Posterior cingulate gyrus (tissue), 11 donors: ENCODE measurements at regions not wholly inside any gene's neighbourhood (a gene's known extent, or its start where the extent isn't known, plus 50 kb on each side); places are given as distances from the start of the nearest gene placed in this dataset.
"Not testable (repeated sequence)": the region's sequence is repeated elsewhere in the genome, so short reads cannot be mapped to it uniquely, and the experiment has no call there.

Source experiments
- DNase-seq, 10 donors: peaks; one replicate each; pipeline versions ENCODE4 v3.0.0 to v3.0.0-alpha.2; 2020 to 2021; ENCODE audit warnings: mixed read lengths in 3 of 10
- intact Hi-C: fragments of 100-400 bp; cut with DNase I; formaldehyde crosslinking; loops from one replicate; pipeline ENCODE4 v1.15.1; 2023

DNA sequence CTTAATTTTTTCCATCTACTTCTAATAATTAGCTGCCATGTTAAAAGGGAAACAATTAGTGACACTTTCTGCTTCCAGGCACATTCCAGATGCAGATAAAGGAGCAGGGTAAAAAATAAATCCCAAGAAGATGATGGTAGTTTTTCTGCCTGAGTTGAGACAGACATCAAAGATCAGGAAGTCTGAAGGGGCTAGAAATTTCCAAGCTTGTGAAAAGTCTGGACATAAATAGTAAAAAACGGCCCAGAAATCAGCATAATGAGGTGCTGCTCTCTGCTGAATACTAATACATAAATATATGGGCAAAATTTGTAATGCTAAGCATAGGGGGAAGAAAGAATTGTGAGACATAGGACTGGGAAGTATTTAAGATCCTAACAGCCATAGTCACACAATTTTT, 460.0 kb upstream of the RGS18 start:
- no peak for DNase-seq
- intact Hi-C loops: no loop called here

DNA sequence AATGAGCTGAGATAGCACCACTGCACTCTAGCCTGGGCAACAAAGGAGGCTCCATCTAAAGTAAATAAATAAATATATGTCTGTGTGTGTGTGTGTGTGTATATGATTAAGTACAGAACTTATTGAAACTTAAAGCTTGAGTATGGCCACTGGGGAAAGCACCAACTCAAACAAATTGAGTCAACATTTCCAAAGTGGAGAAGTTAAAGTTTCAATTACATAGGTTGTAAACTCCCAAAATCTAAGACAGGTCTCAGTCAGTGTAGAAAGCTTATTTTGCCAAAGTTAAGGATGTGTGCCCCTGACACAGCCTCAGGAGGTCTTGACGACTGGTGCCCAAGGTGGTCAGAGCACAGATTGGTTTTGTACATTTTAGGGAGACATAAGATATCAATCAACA, 458.9 kb upstream of the RGS18 start:
- intact Hi-C loops: no loop called here
- DNase-seq: no peak

DNA sequence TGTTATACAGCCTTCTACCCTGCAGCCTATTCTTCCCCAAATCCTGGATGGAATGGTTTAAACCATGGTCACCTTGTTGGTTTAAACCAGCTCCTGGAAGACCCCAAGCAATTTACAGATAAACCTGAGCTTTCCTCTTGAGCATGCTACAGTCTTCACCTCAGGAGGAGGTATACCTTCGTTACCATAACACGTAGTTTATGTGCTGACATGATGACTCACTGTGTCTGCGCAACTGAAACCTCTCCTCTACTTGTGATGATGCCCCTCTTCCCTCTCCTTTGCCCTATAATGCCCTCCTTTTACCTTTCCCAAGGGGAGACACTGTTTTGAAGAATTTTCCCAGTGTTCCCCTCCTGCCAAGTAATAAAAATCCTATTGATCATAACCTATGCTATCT, 457.3 kb upstream of the RGS18 start:
- no peak for DNase-seq
- intact Hi-C loops: no loop called here

DNA sequence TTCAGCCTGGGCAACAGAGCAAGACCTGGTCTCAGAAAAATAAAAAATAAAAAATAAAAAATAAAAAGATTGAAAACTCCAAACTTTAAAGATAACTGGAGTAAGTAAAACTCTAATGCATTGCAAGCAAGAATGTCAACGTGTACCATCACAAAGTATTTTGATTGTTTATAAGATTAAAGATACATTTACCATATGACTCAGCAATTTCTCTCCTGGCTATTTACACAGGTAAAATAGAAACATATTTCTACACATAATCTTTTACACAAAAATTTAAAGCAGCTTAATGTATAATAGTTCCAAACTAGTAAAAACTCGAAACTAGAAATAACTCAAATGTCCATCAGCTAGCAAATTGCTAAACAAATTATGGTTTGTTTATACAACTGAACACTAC, 456.1 kb upstream of the RGS18 start:
- intact Hi-C loops: no loop called here

DNA sequence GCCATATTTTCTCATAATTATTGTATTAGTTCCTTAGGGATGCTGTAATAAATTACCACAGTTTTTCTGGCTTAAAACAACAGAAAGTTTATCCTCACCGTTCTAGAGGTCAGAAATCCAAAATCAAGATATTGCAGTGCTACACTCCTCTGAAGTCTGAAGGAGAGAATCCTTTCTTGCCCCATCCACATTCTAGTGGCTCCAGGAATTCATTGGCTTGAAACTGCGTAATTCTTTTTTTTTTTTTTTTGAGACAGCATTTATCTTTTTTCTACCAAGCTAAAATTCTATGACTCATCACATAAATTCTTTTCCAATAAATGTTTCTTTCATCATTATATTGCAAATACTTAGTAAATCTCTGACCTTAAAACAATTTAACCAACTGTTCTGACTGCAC, 451.0 kb upstream of the RGS18 start:
- DNase-seq: no peak
- intact Hi-C loops: no loop called here

More for the DNA sequence above, 456.1 kb upstream of the RGS18 start:
- DNase-seq: no peak

DNA sequence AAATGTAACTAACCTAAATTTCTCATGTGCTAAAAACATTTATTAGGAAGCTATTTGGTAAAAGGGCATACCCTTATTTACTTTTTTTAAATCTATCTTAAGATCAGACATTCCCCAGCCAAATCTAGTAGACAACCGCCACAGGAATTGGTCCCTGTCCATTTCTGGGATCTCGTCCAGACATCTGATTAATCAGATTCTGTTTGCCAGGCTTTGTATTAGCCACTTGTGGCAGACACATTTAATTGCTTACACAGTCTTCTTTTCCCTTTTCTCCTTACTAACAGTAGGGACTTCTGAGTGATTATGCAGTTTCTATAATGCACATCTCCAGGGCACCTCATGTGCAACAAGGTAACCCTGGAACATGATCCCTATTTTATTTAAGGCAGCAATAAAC, 449.0 kb upstream of the RGS18 start:
- intact Hi-C loops: no loop called here

DNA sequence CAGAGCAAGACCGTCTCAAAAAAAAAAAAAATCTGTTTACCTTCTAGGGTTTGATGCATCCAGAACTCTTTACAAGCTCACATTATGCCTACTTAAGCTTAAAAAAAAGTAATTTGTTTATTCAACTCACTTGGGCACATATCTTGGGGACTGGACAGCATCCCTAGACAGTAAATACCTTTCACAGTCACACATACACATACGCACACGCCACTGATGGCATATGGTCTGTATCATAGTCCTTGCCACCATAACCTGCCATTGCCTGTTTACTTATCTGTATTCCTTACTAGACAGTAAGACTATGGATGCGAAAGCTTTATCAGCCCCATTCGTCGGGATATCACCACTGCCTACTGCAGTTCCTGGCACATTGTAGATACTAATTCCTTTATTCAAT, 446.3 kb upstream of the RGS18 start:
- intact Hi-C loops: no loop called here
- DNase-seq: no peak

More for the DNA sequence above, 449.0 kb upstream of the RGS18 start:
- DNase-seq: no peak

DNA sequence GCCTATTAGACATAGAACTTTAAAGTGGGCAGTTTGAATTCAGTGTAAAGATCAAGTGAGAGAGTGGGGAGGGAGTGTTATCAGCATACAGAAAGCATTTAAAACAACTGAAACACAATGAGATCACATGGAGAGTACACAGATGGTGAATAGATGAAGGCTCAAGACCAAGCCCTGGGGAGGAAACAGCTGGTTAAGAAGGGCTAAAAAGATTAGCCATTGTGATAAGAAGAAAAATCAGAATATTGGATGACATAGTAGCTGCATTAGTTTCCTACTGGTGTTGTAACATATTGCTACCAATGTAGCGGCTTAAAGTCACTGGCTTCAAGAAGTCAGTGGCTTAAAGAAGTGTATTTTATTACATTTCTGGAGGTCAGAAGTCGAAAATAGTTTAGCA, 443.4 kb upstream of the RGS18 start:
- intact Hi-C loops: no loop called here
- DNase-seq: no peak

DNA sequence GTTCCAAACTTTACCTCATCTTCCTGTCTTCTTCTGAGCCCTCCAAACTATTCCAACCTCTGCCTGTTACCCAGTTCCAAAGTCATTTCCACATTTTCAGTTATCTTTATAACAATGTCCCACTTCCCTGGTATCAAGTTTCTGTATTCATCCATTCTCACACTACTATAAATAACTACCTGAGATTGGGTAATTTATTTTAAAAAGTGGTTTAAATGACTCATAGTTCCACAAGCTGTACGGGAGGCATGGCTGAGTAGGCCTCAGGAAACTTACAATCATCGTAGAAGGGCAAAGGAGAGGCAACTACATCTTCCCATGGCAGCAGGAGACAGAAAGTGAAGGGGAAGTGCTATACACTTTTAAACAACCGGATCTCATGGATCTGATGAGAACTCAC, 428.5 kb upstream of the RGS18 start:
- DNase-seq: no peak
- intact Hi-C loops: no loop called here

DNA sequence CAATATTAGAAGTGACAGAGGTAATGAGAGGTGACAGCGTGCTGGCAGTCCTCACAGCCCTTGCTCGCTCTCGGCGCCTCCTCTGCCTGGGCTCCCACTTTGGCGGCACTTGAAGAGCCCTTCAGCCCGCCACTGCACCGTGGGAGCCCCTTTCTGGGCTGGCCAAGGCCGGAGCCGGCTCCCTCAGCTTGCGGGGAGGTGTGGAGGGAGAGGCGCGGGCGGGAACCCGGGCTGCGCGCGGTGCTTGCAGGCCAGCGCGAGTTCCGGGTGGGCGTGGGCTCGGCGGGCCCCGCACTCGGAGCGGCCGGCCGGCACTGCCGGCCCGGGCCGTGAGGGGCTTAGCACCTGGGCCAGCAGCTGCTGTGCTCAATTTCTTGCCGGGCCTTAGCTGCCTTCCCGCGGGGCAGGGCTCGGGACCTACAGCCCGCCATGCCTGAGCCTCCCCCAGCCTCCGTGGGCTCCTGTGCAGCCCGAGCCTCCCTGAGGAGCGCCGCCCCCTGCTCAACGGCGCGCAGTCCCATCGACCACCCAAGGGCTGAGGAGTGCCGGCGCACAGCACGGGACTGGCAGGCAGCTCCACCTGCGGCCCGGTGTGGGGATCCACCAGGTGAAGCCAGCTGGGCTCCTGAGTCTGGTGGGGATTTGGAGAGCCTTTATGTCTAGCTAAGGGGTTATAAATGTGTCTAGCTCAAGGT, 426.5 kb upstream of the RGS18 start:
- peak in 2 of 10 donors; percentile 45 to 66 for DNase-seq

DNA sequence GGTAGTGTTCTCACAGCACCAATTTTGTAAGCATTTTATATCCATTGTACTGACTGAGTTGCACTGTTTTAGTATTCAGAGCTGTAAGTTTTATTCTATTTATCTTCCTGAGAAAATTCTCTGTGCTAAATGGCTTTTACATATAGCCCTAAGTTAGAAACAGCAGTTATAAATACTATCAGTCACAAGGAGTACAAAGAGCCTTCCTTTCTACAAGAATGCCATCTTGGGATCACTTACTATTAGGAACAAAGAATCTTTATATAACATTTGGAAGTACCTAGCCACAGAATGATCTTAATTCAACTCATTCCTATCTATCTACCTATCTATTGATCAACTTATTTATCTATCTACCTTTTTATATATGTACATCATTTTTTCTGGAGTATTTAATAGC, 423.9 kb upstream of the RGS18 start:
- no peak for DNase-seq
- intact Hi-C loops: no loop called here

More for the DNA sequence above, 426.5 kb upstream of the RGS18 start:
- intact Hi-C loops: not testable (repeated sequence)

DNA sequence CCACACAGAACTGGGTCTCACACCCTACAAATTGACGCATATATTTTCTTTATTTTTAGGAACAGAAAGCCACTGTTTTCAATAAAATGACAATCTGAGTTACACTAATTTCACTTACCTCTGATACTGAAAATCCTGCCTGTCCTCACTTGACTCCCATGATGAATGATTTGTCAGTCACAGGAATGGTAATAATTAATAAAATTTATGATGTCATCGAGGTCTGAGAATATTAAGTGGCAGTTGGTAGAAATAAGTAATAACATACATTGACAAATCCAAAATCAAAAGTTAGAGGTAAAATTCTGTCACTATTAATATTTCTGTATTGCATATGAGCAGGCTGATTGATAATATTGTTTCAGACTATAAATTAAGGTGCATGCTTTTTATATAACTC, 418.7 kb upstream of the RGS18 start:
- no peak for DNase-seq
- intact Hi-C loops: no loop called here

DNA sequence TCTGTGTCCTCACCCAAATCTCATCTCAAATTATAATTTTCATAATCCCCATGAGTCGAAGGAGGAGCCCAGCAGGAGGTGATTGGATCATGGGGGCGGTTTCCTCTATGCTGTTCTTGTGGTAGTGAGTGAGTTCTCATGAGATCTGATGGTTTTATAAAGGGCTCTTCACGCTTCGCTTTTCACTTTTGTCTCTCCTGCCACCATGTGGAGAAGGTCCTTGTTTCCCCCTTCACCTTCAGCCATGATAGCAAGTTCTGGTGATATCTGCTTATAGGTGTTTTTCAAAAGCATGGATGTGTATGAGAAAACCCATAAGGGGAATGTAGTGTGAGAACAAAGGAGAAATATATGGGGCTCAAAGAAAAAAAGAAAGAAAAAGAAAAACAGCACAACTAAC, 405.9 kb upstream of the RGS18 start:
- no peak for DNase-seq
- intact Hi-C loops: no loop called here

DNA sequence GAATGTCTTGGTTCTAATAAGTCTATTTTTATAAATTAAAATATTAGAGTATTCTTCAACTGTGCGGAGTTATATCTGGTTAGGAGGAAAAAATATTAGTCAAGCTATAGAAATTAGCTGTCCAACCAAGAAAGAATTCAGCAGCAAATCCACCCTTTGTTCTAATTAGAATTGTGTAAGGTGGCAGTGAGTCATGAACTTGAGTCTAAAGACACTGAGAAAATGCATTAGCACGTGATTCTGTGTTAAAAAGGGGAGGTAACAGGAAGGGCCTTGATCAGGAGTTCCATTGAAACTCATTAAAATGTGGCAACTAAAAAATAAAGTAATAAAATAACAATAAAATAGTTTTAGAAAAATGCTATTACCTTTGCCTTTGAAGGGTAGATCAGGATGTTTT, 398.2 kb upstream of the RGS18 start:
- DNase-seq: no peak
- intact Hi-C loops: no loop called here

DNA sequence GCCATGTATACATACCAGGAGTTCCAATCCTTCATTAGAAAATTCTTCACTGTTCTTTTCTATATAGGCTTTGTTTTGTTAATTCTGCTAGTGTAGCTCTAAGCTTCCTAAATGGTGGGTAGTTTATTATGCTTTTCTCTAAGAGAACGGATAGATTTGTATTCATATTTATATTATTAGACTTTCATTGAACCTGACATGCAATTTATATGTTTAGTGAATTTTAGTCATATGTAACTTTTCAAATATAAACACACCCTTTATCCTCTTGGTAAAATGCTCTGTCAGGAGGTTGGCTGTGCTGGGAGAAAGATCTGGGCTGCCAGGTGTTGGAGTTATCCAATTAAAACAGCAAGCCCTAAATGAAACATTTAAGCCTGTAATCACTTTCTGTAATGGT, 369.7 kb upstream of the RGS18 start:
- intact Hi-C loops: no loop called here
- DNase-seq: no peak

DNA sequence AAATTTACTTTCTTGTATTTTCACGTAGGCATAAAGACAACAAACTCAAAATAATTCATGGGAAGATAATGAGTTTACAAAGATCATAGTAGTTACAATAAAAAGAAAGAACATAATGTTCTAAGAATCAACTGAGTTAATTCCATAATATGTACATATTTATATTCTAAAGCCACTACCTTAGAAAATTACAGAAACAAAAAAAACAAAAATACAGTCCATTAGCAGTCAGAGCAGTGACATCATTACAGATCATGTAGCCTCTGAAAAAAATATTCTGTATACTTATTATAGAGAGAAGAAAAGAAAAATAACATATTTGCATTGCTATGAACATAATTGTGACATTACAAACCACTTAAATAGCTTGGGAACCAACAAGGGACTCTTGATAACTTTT, 360.1 kb upstream of the RGS18 start:
- no peak for DNase-seq
- intact Hi-C loops: no loop called here

DNA sequence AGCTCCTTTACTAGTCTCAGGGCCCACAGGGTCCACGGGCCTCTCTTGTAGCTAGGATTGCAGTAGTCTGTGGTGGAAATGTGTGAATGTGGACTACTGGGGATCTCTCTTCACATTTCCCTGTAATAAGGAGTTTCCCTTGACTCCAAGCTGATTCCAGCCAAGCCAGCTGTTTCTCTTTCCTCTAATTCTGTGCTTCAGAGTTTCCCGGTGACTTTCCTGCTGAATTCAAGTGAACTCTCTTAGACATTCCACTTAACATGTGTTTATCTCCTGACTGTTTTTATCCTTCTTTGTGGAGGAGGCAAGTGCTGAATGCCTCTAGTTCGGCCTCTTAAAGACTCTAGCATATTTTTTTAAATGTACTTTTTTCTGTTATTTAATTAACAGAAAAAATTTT, 354.0 kb upstream of the RGS18 start:
- intact Hi-C loops: no loop called here
- no peak for DNase-seq

DNA sequence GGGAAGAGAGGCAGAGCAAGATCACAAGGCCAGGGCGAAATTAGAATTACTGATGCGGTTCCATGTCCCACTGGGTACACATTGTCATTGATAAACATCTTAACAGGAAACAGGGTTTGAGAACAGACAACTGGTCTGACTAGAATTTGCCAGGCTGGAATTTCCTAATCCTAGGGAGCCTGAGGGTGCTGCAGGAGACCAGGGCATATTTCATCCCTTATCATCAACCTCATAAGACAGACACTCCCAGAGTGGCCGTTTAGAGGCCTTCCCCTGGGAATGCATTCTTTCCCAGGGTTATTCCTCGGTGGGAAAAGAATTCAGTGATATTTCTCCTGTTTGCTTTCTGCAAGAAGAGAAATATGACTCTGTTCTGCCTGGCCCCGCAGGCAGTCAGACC, 344.7 kb upstream of the RGS18 start:
- DNase-seq, intact Hi-C loops: not testable (repeated sequence)

DNA sequence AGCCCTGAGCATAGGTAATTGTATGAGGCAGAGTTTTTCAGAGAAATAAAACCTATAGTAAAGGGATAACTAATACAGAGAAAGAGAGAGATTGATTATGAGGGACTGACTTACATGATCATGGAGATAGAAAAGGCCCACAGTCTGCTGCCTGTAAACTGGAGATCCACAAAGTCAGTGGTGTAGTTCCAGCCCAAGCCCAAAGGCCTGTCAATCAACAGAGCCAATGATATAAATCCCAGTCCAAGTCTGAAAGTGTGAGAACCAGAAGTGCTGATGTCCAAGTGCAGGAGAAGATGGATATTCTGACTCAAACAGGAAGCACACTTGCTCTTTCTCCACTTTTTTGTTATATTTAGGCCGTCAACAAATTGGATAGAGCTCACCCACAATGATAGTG, 340.1 kb upstream of the RGS18 start:
- intact Hi-C loops: no loop called here
- no peak for DNase-seq

DNA sequence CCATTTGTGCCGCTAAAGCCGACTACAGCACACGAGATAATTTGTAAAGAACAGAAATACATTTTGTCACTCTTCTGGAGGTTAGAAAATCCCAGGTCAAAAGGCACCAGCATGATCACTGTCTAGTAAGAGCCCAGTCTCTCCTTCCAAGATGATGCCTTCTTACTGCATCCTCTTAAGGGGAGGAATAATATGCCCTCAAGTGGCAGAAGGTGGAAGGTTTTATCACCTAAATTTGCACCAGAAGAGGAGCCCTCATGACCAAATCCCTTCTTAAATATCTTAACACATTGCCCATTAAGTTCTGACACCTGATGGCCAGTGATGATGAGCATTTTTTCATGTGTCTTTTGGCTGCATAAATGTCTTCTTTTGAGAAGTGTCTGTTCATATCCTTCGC, 326.7 kb upstream of the RGS18 start:
- intact Hi-C loops: no loop called here

DNA sequence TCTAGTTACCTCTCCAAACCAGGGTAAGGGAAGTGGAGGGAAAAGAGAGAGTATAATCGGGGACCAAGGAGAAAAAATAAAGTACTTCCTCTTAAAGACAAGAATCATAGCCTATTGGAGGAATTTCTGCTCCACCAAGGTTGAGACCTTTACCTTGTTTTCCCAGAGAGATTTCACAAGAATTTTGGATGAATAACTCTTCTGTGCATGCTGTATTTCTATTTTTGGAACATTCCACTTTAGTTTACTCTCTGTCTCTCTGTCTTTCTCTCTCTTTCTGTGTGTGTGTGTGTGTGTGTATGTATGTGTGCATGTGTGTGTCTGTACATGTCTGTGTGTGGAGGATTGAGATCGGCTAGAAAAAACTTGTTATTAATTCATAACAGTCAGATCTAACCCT, 318.4 kb upstream of the RGS18 start:
- DNase-seq: no peak
- intact Hi-C loops: no loop called here

More for the DNA sequence above, 326.7 kb upstream of the RGS18 start:
- DNase-seq: no peak

DNA sequence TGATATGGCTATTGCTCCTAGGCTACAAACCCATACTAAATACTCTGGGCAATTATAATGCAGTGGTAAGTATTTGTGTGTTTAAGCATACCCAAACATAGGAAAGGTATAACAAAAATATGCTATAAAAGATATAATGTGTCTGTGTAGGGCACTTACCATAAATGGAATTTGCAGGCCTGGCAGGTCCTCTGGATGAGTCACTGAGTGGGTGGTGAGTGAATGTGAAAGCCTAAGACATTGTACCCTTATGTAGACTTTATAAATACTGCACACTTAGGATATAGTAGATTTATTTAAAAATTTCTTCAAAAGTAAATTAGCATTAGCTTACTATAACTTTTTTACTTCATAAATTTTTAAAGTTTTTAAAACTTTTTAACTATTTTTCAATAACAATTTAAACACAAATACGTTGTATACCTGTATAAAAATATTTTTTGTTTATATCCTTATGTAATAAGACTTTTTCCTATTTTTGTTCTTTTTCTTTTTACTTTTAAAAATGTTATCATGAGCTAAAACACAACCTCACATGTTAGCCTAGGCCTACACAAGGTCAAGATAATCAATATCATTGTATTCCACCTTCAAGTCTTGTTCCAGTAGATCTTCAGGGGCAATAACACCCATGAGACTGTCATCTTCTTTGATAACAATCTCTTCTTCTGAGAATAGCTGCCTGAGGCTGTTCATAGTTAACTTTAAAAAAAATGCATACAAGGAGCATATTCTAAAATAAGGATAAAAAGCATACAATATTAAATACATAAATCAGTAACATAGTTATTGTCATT, 306.3 kb upstream of the RGS18 start:
- peak in 5 of 10 donors; percentile 16 to 82 (median 52) for DNase-seq
- intact Hi-C loops: no loop called here
